Activated T-cell treated with anti-CD3 and anti-CD28 coated beads for 48 hours (primary cell): ENCODE measurements at regions not wholly inside any gene's neighbourhood (a gene's known extent, or its start where the extent isn't known, plus 50 kb on each side); places are given as distances from the start of the nearest gene placed in this dataset.
"Not testable (repeated sequence)": the region's sequence is repeated elsewhere in the genome, so short reads cannot be mapped to it uniquely, and the experiment has no call there.

Experiments used
- DNase-seq: peaks from one replicate; pipeline ENCODE4 v3.0.0-alpha.2; 2020; ENCODE audit warnings: low read depth

DNA sequence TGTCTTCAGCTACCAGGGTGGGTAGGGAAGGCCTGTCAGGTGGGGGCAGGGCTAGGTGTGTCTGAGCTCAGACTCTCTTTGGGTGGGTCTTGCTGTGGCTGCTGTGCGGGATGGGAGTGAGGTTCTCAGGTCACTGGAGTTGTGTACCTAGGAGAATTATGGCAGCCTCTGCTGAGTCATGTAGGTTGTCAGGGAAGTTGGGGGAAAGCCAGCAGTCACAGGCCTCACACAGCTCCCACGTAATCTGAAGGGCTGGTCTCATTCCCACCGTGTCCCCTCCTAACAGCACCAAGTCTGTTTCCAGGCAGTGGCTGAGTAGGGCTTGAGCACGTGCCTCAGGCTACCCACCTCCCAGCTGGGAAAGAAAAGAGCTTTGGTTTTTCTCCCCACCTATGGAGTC is 67.0 kb downstream of the CHCHD4 start:
- DNase-seq, result no peak

- DNase-seq, result no peak
Observed at GRCh38 chr3:14047841-14048240, 76.8 kb downstream of the CHCHD4 start.

DNA sequence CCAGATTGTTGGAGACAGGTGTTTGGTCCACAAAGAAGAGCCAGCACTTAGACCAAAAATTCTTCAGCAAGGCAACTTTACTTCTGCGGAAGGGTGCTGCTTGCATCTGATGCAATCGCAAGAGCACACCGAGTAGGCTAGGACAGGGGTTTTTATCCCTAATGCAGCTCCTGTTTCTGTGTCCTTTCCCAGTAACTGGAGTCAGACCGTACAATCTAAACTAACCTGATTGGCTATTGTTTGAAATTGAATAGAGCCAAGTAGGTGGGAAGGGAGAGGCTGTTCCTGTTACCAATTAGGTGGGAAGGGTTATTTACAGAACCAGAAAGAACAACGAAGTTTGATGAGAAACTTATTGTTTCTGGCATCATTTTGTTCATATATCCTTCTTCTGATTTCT is 77.6 kb downstream of the CHCHD4 start:
- no peak for DNase-seq

- no peak for DNase-seq
Observed at GRCh38 chr3:14042680-14043079, 82.0 kb downstream of the CHCHD4 start.

DNA sequence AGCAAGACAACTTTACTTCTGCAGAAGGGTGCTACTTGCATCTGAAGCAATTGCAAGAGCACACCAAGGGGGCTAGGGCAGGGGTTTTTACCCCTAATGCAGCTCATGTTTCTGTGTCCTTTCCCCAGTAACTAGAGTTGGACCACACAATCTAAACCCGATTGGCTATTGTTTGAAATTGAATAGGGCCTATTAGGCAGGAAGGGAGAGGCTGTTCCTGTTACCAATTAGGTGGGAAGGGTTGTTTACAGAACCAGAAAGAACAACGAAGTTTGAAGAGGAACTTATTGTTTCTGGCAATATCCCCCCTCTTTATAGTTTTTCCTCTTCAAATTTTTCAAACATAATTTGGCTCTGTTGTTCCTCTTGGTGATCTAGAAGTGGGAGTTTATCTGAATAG is 85.5 kb downstream of the CHCHD4 start:
- DNase-seq, result no peak

- DNase-seq, result no peak
Observed at GRCh38 chr3:14037211-14037610, 87.5 kb downstream of the CHCHD4 start.

- DNase-seq, result no peak
Observed at GRCh38 chr3:14033023-14033422, 91.6 kb downstream of the CHCHD4 start.

DNA sequence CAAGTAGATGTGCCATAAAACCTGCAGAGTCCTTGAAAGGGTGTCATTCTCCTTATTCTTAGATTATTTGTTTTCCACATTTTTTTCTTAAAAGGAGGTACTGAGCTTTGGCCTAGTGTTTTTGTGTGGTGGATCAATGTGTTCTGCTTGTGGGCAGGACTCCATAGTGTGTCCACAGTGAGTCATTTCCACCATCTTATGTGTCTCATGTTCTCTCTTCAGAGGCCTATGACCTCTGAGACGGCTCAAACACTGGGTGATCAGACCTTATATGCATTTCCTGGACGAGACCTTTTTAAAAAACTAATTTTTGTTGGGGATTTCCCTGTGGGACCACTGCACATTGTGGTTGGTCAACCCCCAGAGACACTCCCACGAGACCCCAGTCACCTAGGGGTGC is 93.4 kb downstream of the CHCHD4 start:
- no peak for DNase-seq

DNA sequence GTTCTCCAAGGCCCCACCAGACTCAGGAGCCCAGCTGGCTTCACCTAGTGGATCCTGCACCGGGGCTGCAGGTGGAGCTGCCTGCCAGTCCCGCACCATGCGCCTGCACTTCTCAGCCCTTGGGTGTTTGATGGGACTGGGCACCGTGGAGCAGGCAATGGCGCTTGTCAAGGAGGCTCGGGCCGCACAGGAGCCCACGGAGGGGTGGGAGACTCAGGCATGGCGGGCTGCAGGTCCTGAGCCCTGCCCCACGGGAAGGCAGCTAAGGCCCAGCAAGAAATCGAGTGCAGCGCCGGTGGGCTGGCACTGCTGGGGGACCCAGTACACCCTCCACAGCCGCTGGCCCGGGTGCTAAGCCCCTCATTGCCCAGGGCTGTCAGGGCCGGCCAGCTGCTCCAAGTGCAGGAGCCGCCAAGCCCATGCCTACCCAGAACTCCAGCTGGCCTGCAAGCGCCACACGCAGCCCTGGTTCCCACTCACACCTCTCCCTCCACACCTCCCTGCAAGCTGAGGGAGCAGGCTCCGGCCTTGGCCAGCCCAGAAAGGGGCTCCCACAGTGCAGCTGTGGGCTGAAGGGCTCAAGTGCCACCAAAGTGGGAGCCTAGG is 95.2 kb downstream of the CHCHD4 start:
- DNase-seq, result not testable (repeated sequence)

GRCh38 chr3:14028122-14028521 is 96.5 kb downstream of the CHCHD4 start:
- DNase-seq, result not testable (repeated sequence)

DNA sequence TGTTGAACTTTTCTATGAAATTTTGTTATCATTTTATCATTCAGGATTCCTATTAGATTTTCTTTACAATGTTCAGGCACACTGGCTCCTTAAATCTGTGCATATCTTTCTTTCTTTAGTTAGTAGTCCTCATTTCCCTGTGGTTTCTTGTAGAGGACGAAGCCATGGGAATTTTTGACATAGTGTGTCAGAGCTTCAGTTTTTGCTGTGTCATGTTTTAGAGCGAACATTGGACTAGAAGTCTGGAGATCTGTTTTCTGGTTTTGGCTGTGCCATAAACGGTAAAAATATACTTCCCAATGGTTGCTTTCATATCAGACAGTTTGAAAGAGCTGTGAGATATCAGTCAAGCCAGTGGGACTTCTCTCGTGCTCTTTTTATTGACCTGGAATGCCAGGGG is 105.2 kb downstream of the CHCHD4 start:
- no peak for DNase-seq

DNA sequence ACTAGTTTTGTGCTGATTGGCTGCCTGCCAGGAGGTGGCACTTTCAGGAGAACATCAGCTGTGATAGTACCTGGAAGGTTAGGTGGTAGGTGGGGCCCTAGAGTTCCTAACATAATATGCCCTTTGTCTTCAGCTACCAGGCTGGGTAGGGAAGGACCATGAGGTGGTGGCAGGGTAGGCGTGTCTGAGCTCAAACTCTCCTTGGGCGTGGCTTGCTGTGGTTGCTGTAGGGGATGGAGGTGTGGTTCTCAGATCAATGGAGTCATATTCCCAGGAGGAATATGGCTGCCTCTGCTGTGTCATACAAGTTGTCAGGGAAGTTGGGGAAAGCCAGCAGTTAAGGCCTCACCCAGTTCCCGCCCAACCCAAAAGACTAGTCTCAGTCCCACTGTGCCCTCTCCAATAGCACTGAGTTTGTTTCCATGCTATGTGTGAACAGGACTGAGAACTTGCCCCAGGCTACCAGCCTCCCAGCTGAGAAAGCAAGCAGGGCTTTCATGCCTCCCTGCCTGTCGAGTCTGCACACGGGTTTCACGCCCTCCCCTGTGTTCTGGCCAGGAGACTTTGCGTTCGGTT is 107.7 kb downstream of the CHCHD4 start:
- no peak for DNase-seq

DNA sequence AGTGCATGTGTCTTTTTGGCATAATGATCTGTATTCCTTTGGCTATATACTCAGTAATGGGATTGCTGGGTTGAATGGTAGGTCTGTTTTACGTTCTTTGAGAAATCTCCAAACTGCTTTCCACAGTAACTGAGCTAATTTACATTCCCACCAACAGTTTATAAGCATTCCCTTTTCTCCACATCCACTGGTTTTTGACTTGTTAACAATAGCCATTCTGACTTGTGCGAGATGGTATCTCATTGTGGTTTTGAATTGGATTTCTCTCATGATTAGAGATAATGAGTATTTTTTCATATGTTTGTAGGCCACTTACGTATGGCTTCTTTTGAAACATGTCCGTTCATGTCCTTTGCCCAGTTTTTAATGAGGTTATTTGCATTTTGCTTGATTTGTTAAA is 117.7 kb downstream of the CHCHD4 start:
- DNase-seq, result no peak

DNA sequence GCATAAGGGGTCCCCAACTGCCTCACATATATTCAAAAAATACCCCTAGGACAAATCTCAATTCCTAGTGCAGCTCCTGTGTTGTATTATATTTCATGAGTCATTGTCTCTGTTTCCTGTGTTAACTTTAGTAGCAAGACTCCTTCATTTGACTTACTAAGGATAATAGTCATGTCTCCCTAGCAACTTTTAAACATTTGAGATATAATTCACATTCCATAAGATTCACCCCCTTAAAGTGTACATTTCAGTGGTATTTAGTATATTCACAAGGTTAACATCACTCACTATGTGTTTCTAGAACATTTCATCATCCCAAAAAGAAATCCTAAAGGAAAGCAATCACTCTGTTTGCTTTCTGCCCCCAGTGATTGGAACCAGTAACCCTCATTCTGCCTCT is 121.3 kb upstream of the WNT7A start:
- DNase-seq, result no peak

- DNase-seq, result no peak
Observed at GRCh38 chr3:14000556-14000955, 120.7 kb upstream of the WNT7A start.

DNA sequence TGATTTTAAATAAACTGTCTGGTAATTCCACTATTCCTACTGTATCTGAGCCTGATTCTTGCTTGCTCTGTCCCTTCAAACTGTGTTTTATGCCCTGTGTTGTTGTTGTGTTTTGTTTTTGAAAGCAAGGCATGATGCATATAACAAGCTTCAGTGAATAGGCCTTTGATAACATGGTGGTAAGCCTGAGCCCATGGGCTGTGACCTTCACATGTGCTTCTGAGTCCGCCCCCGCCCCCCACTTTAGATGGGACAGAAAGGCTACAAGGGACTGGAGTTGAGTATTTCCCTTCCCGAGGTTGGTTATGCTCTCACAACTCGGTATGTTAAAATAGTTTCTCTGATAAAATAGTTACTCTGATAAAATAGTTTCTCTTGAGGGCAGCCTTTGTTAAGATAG is 119.0 kb upstream of the WNT7A start:
- DNase-seq, result no peak

- DNase-seq, result not testable (repeated sequence)
Observed at GRCh38 chr3:13995216-13995615, 115.3 kb upstream of the WNT7A start.

DNA sequence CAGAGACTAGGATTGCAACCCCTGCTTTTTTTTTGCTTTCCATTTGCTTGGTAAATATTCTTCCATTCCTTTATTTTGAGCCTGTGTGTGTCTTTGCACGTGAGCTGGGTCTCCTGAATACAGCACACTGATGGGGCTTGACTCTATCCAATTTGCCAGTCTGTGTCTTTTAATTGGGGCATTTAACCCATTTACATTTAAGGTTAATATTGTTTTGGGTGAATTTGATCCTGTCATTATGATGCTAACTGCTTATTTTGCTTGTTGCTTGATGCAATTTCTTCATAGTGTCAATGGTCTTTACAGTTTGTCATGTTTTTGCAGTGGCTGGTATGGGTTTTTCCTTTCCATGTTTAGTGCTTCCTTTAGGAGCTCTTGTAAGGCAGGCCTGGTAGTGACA is 109.1 kb upstream of the WNT7A start:
- DNase-seq, result not testable (repeated sequence)

DNA sequence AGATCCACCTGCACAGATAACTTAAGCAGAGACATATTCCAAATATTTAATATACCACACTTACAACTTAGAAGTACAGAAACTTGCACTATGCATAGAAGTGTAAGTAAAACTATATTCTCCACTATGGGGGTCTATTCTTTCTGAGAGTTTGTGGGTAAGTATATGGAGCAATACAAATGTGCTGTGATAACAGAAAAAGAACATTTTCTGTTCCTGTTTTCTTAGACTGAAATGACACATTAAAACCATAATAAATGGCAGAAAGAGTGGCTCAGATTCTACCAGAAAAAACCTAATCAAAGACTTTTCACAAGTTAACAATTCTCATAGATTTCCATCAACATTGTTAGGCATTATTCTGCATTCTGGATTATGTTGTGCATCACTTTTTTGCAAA is 96.6 kb upstream of the WNT7A start:
- no peak for DNase-seq

GRCh38 chr3:13975686-13976085 is 95.8 kb upstream of the WNT7A start:
- DNase-seq, result no peak

DNA sequence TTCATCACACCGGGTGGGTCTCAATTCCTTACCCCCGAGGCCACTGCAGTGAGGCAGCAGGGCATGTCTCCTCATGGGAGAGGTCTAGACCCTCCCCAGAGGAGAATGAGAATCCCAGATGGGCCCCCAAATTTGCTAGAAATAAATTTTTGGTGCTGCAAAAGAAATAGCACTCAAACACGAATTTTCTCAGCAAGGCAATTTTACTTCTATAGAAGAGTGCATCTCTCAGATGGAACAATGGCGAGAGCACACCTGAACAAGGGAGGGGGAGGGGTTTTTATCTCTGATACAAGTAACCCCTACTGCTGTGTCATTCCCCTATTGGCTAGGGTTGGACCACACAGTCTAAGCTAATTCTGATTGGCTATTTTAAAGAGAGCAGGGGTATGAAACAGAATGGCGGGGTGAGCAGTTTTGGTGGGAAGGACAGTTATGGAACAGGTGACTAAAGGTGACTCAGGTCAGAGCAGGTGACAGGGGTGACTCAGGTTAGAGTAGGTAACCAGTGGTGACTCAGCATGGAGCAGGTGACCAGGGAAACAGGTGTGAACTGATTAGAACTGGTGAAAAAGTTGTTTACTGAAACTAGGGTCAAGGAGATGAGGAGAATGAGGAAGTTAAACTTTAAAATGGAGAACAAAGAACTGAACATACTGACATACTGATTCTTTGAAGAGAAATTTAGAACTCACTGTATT is 93.0 kb upstream of the WNT7A start:
- DNase-seq, result no peak

DNA sequence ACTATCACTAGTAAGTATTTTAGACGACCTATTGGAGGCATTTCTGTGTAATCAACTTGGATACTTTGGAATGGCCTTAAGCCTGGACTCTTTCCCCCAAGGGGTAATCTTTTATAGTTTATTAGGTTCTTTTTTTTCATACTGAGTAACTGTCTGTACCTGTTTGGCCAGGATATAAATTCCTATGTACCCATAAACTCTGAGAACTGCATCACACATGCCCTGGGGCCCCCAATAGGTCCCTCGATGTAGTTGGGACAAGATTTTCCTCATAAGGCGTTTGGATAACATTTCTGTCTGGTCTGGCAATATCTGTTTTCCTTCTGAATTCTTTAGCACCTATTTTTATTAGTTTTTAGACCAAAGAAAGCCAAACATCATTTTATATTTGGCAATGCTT is 86.4 kb upstream of the WNT7A start:
- DNase-seq, result no peak

DNA sequence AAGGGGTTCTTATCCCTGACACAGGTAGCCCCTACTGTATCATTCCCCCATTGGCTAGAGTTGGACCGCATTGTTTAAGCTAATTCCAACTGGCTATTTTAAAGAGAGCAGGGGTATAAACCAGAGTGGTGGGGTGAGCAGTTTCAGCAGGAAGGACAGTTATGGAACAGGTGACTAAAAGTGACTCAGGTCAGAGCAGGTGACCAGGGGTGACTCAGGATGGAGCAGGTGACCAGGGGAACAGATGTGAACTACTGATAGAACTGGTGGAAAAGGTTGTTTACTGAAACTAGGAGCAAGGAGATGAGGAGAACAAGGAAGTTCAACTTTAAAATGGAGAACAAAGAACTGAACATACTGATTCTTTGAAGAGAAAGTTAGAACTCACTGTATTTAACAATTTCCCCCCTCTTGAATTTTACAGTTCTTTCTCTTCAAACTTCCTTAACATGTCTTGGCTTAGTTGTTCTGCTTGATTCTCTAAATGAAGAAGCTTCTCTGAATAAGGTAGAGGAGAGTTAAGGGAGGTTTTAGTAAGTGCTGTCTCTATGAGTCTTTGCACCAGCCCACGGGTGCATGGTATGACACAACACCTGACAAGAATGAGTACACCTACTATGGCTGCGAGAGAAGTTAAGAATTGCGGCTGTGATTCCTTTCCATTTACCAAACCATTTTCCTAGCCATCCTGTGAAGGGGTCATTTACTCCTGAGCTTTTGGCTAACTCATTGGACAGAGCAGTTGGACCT is 83.4 kb upstream of the WNT7A start:
- DNase-seq, result no peak
